GF-D8 (cell line): ENCODE measurements at regions not wholly inside any gene's neighbourhood (a gene's known extent, or its start where the extent isn't known, plus 50 kb on each side); places are given as distances from the start of the nearest gene placed in this dataset.
"Not testable (repeated sequence)": the region's sequence is repeated elsewhere in the genome, so short reads cannot be mapped to it uniquely, and the experiment has no call there.

ENCODE experiments used
- DNase-seq: peaks from one replicate; lab custom pipeline; 2025; lab: John Stamatoyannopoulos, UW

- no peak for DNase-seq
These were observed 1335.0 kb downstream of the BRD1 start for GRCh38 chr22:48492366-48493320.

DNA sequence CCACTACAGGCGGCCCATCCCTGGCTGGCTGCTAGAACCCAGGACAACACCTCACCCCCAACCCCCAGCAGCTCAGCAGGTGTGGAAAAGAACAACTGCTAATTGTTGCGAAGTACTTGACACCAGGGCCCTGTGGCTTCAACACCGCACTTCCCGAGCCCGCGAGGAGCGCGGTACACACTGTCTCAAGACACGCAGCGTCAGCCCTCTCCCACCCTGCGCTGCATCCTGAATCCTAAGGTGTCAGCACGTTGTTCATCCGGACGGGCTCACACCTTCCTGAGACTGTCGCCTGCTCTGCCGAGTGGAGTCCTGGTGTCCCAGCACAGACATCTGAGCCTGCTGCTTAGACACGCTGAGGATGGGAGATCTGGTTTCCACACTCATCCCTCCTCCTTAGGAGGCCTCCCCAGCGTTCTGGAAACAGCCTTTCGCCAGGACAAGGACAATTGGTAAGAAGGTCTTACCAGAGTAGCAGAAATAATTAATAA is 1336.2 kb downstream of the BRD1 start:
- DNase-seq: no peak

GRCh38 chr22:48490500-48491411 is 1336.9 kb downstream of the BRD1 start:
- no peak for DNase-seq

- DNase-seq: no peak
These were observed 1337.8 kb downstream of the BRD1 start for GRCh38 chr22:48489551-48490499.

GRCh38 chr22:48488611-48489511 is 1338.8 kb downstream of the BRD1 start:
- no peak for DNase-seq

- no peak for DNase-seq
These were observed 1339.5 kb downstream of the BRD1 start for GRCh38 chr22:48488149-48488551.

GRCh38 chr22:48486558-48486957 is 1341.1 kb downstream of the BRD1 start:
- DNase-seq: no peak

GRCh38 chr22:48486134-48486532 is 1341.5 kb downstream of the BRD1 start:
- no peak for DNase-seq

GRCh38 chr22:48485149-48486133 is 1342.2 kb downstream of the BRD1 start:
- no peak for DNase-seq

GRCh38 chr22:48483764-48484528 is 1343.7 kb downstream of the BRD1 start:
- no peak for DNase-seq

- no peak for DNase-seq
These were observed 1344.9 kb downstream of the BRD1 start for GRCh38 chr22:48482771-48483170.

DNA sequence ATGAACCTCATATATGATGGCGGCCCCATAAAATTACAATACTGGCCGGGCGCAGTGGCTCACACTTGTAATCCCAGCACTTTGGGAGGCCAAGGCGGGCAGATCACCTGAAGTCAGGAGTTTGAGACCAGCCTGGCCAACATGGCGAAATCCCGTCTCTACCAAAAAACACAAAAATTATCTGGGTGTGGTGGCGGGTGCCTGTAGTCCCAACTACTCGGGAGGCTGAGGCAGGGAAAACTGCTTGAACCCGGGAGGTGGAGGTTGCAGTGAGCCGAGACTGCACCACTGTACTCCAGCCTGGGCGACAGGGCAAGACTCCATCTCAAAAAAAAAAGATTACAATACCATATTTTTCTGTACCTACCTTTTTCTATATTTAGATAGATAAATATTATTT is 1345.5 kb downstream of the BRD1 start:
- DNase-seq: not testable (repeated sequence)

DNA sequence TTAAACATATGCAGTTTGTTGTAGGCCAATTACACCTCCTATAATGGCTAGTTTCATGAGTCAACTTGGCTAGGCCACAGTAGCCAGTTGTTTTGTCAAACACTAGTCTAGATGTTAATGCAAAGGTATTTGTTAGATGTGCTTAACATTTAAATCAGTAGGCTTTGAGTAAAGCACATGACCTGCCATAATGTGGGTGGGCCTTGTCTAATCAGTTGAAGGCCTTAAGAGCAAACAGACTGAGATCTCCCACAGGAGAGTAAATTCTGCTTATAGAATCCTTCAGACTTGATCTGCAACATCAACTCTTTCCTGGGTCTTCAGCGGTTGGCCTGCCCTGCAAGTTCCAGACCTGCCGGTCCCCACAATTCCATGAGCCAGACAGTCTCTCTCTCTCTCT is 1345.9 kb downstream of the BRD1 start:
- DNase-seq: no peak

DNA sequence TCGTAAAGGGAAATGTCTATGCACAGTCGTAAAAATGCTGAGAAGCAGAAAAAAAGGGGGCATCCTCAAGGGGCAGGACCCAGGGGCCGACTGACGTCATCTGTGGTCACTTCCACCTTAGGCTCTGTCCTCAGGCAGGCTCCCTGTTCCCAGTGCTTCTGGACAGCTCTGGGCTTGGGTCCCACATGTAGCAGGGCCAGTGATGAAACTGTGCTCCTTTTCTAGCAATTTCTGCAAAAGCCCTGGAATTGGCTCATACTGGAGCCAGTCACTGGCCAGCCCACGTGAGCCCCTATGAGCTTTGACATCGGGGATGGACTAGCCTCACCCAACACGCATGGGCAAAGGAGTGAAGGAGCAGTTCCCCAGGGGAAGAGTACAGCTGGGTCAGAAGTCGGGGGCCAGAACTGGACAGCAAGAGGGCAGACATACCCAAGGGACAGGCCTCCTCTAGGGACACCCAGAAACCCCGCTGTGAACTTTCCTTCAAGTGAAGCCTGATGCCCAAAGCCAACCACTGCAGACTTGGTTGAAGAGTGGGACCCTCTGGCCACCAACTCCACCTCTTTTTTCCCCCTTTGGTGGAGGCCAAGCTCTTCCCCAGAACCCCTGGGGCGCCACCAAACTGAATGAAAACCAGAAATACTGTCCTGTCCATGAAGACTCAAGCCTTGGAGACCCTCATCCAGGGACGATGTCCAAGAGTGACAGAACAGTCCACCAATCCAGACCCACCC is 1349.0 kb downstream of the BRD1 start:
- no peak for DNase-seq

- no peak for DNase-seq
These were observed 1349.5 kb downstream of the BRD1 start for GRCh38 chr22:48478124-48478523.

GRCh38 chr22:48477031-48477721 is 1350.5 kb downstream of the BRD1 start:
- no peak for DNase-seq

- no peak for DNase-seq
These were observed 1351.1 kb downstream of the BRD1 start for GRCh38 chr22:48476577-48476976.
